H9 (cell line): ENCODE measurements at regions not wholly inside any gene's neighbourhood (a gene's known extent, or its start where the extent isn't known, plus 50 kb on each side); places are given as distances from the start of the nearest gene placed in this dataset.

Experiments
- DNase-seq: peaks from one replicate; pipeline ENCODE4 v3.0.0-alpha.2; 2017
- H2AFZ ChIP-seq: one replicate; pipeline ENCODE4 v1.6.1; 2013; ENCODE audit warnings: mild to moderate bottlenecking, low read length, control low read depth, moderate library complexity
- H2AK5ac ChIP-seq: 2 replicates; pipeline ENCODE4 v1.6.1; 2013; ENCODE audit warnings: low read length, control low read depth, mixed read lengths; ENCODE audit not compliant: insufficient read length
- H2BK120ac ChIP-seq: one replicate; pipeline ENCODE4 v1.6.1; 2013; ENCODE audit warnings: low read depth, mild to moderate bottlenecking, low read length, control low read depth, inconsistent platforms; ENCODE audit not compliant: poor library complexity, severe bottlenecking
- H2BK12ac ChIP-seq: 2 replicates; pipeline ENCODE4 v1.6.1; 2013; ENCODE audit warnings: low read length, control low read depth, mixed read lengths, low read depth; ENCODE audit not compliant: insufficient read length
- H2BK15ac ChIP-seq: 2 replicates; pipeline ENCODE4 v1.6.1; 2013; ENCODE audit warnings: low read depth, low read length, control low read depth
- H2BK20ac ChIP-seq: one replicate; pipeline ENCODE4 v1.6.1; 2013; ENCODE audit warnings: low read depth, mild to moderate bottlenecking, low read length, control low read depth, inconsistent platforms; ENCODE audit not compliant: poor library complexity, severe bottlenecking
- H2BK5ac ChIP-seq: 2 replicates; pipeline ENCODE4 v1.6.1; 2013; ENCODE audit warnings: low read length, control low read depth, mixed read lengths; ENCODE audit not compliant: insufficient read length
- H3K14ac ChIP-seq: 2 replicates; pipeline ENCODE4 v1.6.1; 2013; ENCODE audit warnings: low read length, control low read depth; ENCODE audit not compliant: insufficient read depth
- H3K18ac ChIP-seq: 2 replicates; pipeline ENCODE4 v1.6.1; 2013; ENCODE audit warnings: low read depth, mild to moderate bottlenecking, mixed read lengths, low read length, control low read depth; ENCODE audit not compliant: insufficient read length
- H3K23ac ChIP-seq: 2 replicates; pipeline ENCODE4 v1.6.1; 2013; ENCODE audit warnings: low read length, control low read depth, mixed read lengths, low read depth; ENCODE audit not compliant: insufficient read length
- H3K23me2 ChIP-seq: 2 replicates; pipeline ENCODE4 v1.6.1; 2013; ENCODE audit warnings: low read depth, mild to moderate bottlenecking, mixed read lengths, low read length, control low read depth; ENCODE audit not compliant: insufficient read length, poor library complexity, severe bottlenecking
- H3K27ac ChIP-seq: 2 replicates; pipeline ENCODE4 v1.5.1; 2013; ENCODE audit warnings: low read length, control low read depth, mixed read lengths, low read depth; ENCODE audit not compliant: insufficient read length
- H3K27me3 ChIP-seq: 2 replicates; pipeline ENCODE4 v1.6.1; 2013; ENCODE audit warnings: low read length, control low read depth, inconsistent platforms; ENCODE audit not compliant: insufficient read depth
- H3K4ac ChIP-seq: 2 replicates; pipeline ENCODE4 v1.6.1; 2013; ENCODE audit warnings: low read depth, mild to moderate bottlenecking, control low read depth, inconsistent platforms, low read length, moderate library complexity
- H3K4me1 ChIP-seq: 2 replicates; pipeline ENCODE4 v1.6.1; 2013; ENCODE audit warnings: low read length, control low read depth, inconsistent platforms; ENCODE audit not compliant: insufficient read depth
- H3K4me2 ChIP-seq: 2 replicates; pipeline ENCODE4 v1.6.1; 2013; ENCODE audit warnings: low read length, control low read depth, mixed read lengths; ENCODE audit not compliant: insufficient read length, insufficient read depth
- H3K56ac ChIP-seq: 2 replicates; pipeline ENCODE4 v1.6.1; 2013; ENCODE audit warnings: low read depth, mild to moderate bottlenecking, mixed read lengths, low read length, control low read depth; ENCODE audit not compliant: insufficient read length
- H3K79me1 ChIP-seq: 2 replicates; pipeline ENCODE4 v1.6.1; 2013; ENCODE audit warnings: low read depth, mild to moderate bottlenecking, moderate library complexity, low read length, control low read depth, inconsistent platforms; ENCODE audit not compliant: insufficient read depth, poor library complexity, severe bottlenecking
- H3K79me2 ChIP-seq: 2 replicates; pipeline ENCODE4 v1.6.1; 2013; ENCODE audit warnings: low read length, control low read depth, inconsistent platforms; ENCODE audit not compliant: insufficient read depth
- H3K9ac ChIP-seq: 2 replicates; pipeline ENCODE4 v1.6.1; 2013; ENCODE audit warnings: low read length, control low read depth, mixed read lengths; ENCODE audit not compliant: insufficient read length; ENCODE audit errors: extremely low read depth
- H3K9me3 ChIP-seq: one replicate; pipeline ENCODE4 v1.6.1; 2013; ENCODE audit warnings: low read depth, low read length, inconsistent platforms; ENCODE audit not compliant: control insufficient read depth
- H3T11ph ChIP-seq: one replicate; pipeline ENCODE4 v1.6.1; 2013; ENCODE audit warnings: mild to moderate bottlenecking, low read length, control low read depth, inconsistent platforms
- H4K20me1 ChIP-seq: one replicate; pipeline ENCODE4 v1.6.1; 2013; ENCODE audit not compliant: control insufficient read depth, insufficient read length, insufficient read depth
- H4K5ac ChIP-seq: 2 replicates; pipeline ENCODE4 v1.6.1; 2013; ENCODE audit warnings: low read depth, mild to moderate bottlenecking, mixed read lengths, low read length, control low read depth; ENCODE audit not compliant: insufficient read length
- H4K8ac ChIP-seq: replicated peaks from 2 replicates; pipeline ENCODE4 v1.6.1; 2013; ENCODE audit warnings: low read length, control low read depth, mixed read lengths, low read depth; ENCODE audit not compliant: insufficient read length
- H4K91ac ChIP-seq: 2 replicates; pipeline ENCODE4 v1.6.1; 2013; ENCODE audit warnings: low read depth, mild to moderate bottlenecking, moderate library complexity, mixed read lengths, low read length, control low read depth; ENCODE audit not compliant: insufficient read length
- H3K27ac Mint-ChIP-seq, 3 experiments: 2 replicates in 2 of 3; 3 replicates in 1 of 3; pipeline ENCODE4 v1.8.0; 2020 to 2021; ENCODE audit warnings: mixed read lengths in 3 of 3, mild to moderate bottlenecking in 1 of 3, moderate library complexity in 1 of 3
- H3K27me3 Mint-ChIP-seq: 2 replicates; pipeline ENCODE4 v1.8.0; 2021; ENCODE audit warnings: low read depth, mild to moderate bottlenecking, moderate library complexity, mixed read lengths
- H3K36me3 Mint-ChIP-seq, 3 experiments: 2 replicates in 2 of 3; 3 replicates in 1 of 3; pipeline ENCODE4 v1.8.0; 2020 to 2021; ENCODE audit warnings: low read depth in 3 of 3, mixed read lengths in 3 of 3; ENCODE audit not compliant: insufficient read depth in 1 of 3
- H3K4me1 Mint-ChIP-seq, 2 experiments: 2 replicates each; pipeline ENCODE4 v1.8.0; 2020; ENCODE audit warnings: mixed read lengths in 2 of 2
- H3K4me3 Mint-ChIP-seq, 2 experiments: 2 replicates in 1 of 2; 3 replicates in 1 of 2; pipeline ENCODE4 v1.8.0; 2020 to 2021; ENCODE audit warnings: mild to moderate bottlenecking in 2 of 2, mixed read lengths in 2 of 2, moderate library complexity in 1 of 2
- H3K9me3 Mint-ChIP-seq, 2 experiments: 2 replicates in 1 of 2; 3 replicates in 1 of 2; pipeline ENCODE4 v1.8.0; 2020; ENCODE audit warnings: mild to moderate bottlenecking in 2 of 2, mixed read lengths in 2 of 2, moderate library complexity in 1 of 2
- CTCF ChIP-seq: fragments of 200-600 bp; sonication (generic); conservative IDR thresholded peaks from 3 replicates; pipeline ENCODE4 v1.8.0; 2021; ENCODE audit warnings: antibody characterized with exemption, mild to moderate bottlenecking
- WGBS: extraction: QIAGEN DNeasy Blood & Tissue Kit; methylation state at CpG from one replicate; pipeline ENCODE4 v1.1.7; 2013; ENCODE audit warnings: missing lambda C conversion rate, low lambda C conversion rate, mixed read lengths; ENCODE audit not compliant: insufficient read length; ENCODE audit errors: extremely low coverage; 5-methylcytosine and 5-hydroxymethylcytosine counted together

- Mint-ChIP-seq H3K27ac (no peak overlapping the region), H3K9me3 (peaks cover 30 to 33% of the 10 kb centered on the region in 2 experiments), H3K36me3 (peaks cover 7 to 24% (median 11%) of the 10 kb centered on the region in 3 experiments), H3K4me1 (peaks cover 0 to 5% of the 10 kb centered on the region in 2 experiments; a peak in 3 of 4 replicates), H3K27me3 (peaks cover 18% of the 10 kb centered on the region), H3K4me3 (no peak overlapping the region)
- Histone ChIP-seq H3K4me2 (no peak overlapping the region), H4K20me1 (no peaks in the 10 kb centered on the region), H3K56ac (no peak overlapping the region), H2AK5ac (no peak overlapping the region), H4K91ac (no peak overlapping the region), H3K23ac (no peak overlapping the region), H3K14ac (peak overlapping the region; percentile 43; the same call in 1 of the 2 replicates), H2BK15ac (no peak overlapping the region), H4K8ac (no peak overlapping the region), H3K4ac (no peak overlapping the region), H2AFZ (no peak overlapping the region), H3K18ac (no peak overlapping the region), H3K27ac (no peak overlapping the region), H3K9ac (no peak overlapping the region), H3K27me3 (no peaks in the 10 kb centered on the region), H4K5ac (no peak overlapping the region), H3K79me2 (no peaks in the 10 kb centered on the region), H3K4me1 (no peaks in the 10 kb centered on the region), H2BK120ac (no peak overlapping the region), H3K23me2 (no peaks in the 10 kb centered on the region), H2BK12ac (no peak overlapping the region), H3K79me1 (no peaks in the 10 kb centered on the region), H2BK20ac (no peak overlapping the region), H2BK5ac (no peak overlapping the region), H3T11ph (no peak overlapping the region), H3K9me3 (no peaks in the 10 kb centered on the region)
- TF ChIP-seq CTCF = no peak
- peak; percentile 26 for DNase-seq
- whole genome bisulfite sequencing = no CpG with 5 or more reads among the region's 38 CpGs
Measured at GRCh38 chr6:170135821-170136471, 154.9 kb downstream of the DLL1 start.
